Endothelial cell of umbilical vein (primary cell): ENCODE measurements at regions not wholly inside any gene's neighbourhood (a gene's known extent, or its start where the extent isn't known, plus 50 kb on each side); places are given as distances from the start of the nearest gene placed in this dataset.

Experiments used
- BruUV-seq: library from RNA; stranded (reverse); fragments of 400-500 nt; replicated peaks from 2 replicates; lab custom pipeline; 2021; lab: Mats Ljungman, UMichigan
- CTCF ChIA-PET: fragments of 300-600, 350-600 bp; sonication (Branson Sonifier 250); formaldehyde crosslinking; loops from one replicate; lab custom pipeline; 2021; ENCODE audit warnings: antibody characterized with exemption, inconsistent platforms; lab: Charles Lee
- POLR2A ChIA-PET: fragments of 300-600, 350-600 bp; sonication (Branson Sonifier 250); formaldehyde crosslinking; loops from one replicate; lab custom pipeline; 2021; ENCODE audit warnings: antibody characterized with exemption, inconsistent platforms; lab: Charles Lee
- DNase-seq: peaks from one replicate; pipeline ENCODE4 v3.0.0-alpha.2; 2011; ENCODE audit warnings: low read depth, low spot score
- FAIRE-seq: peaks from 2 replicates; lab custom pipeline; 2011; peaks lifted over from hg19 to GRCh38; lab: Jason Lieb, UNC
- H2AFZ ChIP-seq: 2 replicates; pipeline ENCODE4 v1.6.0; 2012; ENCODE audit warnings: low read depth, low read length, control low read depth, inconsistent platforms
- H3K27ac ChIP-seq: 2 replicates; pipeline ENCODE4 v1.5.1; 2011; ENCODE audit warnings: low read depth, mild to moderate bottlenecking, control low read depth, low read length, moderate library complexity; ENCODE audit not compliant: insufficient read depth
- H3K27me3 ChIP-seq, 2 experiments: 2 replicates each; pipeline versions ENCODE4 v1.6.0 to v1.6.1; 2011; ENCODE audit warnings: low read length in 2 of 2, mixed read lengths in 1 of 2; ENCODE audit not compliant: control insufficient read depth in 2 of 2, insufficient read depth in 2 of 2
- H3K36me3 ChIP-seq, 2 experiments: 2 replicates in 1 of 2; 3 replicates in 1 of 2; pipeline ENCODE4 v1.5.1; 2011; ENCODE audit warnings: low read length in 2 of 2, mild to moderate bottlenecking in 1 of 2, moderate library complexity in 1 of 2; ENCODE audit not compliant: control insufficient read depth in 2 of 2, insufficient read depth in 2 of 2; ENCODE audit errors: extremely low read depth in 1 of 2
- H3K4me1 ChIP-seq: 3 replicates; pipeline ENCODE4 v1.5.1; 2011; ENCODE audit warnings: mild to moderate bottlenecking, low read length; ENCODE audit not compliant: control insufficient read depth, insufficient read depth; ENCODE audit errors: extremely low read depth
- H3K4me2 ChIP-seq: 2 replicates; pipeline ENCODE4 v1.6.1; 2011; ENCODE audit warnings: low read length, control low read depth, mixed read lengths; ENCODE audit not compliant: insufficient read depth
- H3K4me3 ChIP-seq, 3 experiments: fragments of 200-600 bp in 1 of 3; sonication (generic), shearing (Covaris generic) in 1 of 3; replicated peaks in 1 of 3; 2 replicates each; pipeline ENCODE4 v1.5.1; 2011 to 2016; ENCODE audit warnings: control low read depth in 3 of 3, low read length in 3 of 3, mild to moderate bottlenecking in 2 of 3, inconsistent platforms in 1 of 3, low read depth in 1 of 3, moderate library complexity in 1 of 3; ENCODE audit not compliant: insufficient read depth in 1 of 3
- H3K79me2 ChIP-seq: 2 replicates; pipeline ENCODE4 v1.6.0; 2012; ENCODE audit warnings: low read length, inconsistent platforms; ENCODE audit not compliant: control insufficient read depth, insufficient read depth
- H3K9ac ChIP-seq: replicated peaks from 2 replicates; pipeline ENCODE3; 2011; ENCODE audit warnings: low read length, control low read depth; ENCODE audit not compliant: insufficient read depth; ENCODE audit errors: extremely low read depth
- H3K9me1 ChIP-seq: replicated peaks from 3 replicates; pipeline ENCODE4 v1.6.0; 2011; ENCODE audit warnings: mild to moderate bottlenecking, low read length; ENCODE audit not compliant: control insufficient read depth, insufficient read depth; ENCODE audit errors: extremely low read depth
- H3K9me3 ChIP-seq: replicated peaks from 2 replicates; pipeline ENCODE4 v1.5.1; 2012; ENCODE audit warnings: low read length, inconsistent platforms; ENCODE audit not compliant: control insufficient read depth, insufficient read depth
- H4K20me1 ChIP-seq: replicated peaks from 2 replicates; pipeline ENCODE3; 2011; ENCODE audit warnings: mild to moderate bottlenecking, low read length; ENCODE audit not compliant: control insufficient read depth, insufficient read depth; ENCODE audit errors: extremely low read depth
- EZH2 ChIP-seq: IDR thresholded peaks from 2 replicates; pipeline ENCODE4 v1.6.1; 2012; ENCODE audit warnings: borderline replicate concordance, low read depth, mild to moderate bottlenecking, moderate library complexity, low read length, inconsistent platforms; ENCODE audit not compliant: severe bottlenecking
- FOS ChIP-seq: IDR thresholded peaks from 2 replicates; pipeline ENCODE4 v1.6.1; 2011; ENCODE audit warnings: mild to moderate bottlenecking, low read length, moderate library complexity, borderline replicate concordance; ENCODE audit not compliant: insufficient read depth
- GATA2 ChIP-seq: IDR thresholded peaks from 2 replicates; pipeline ENCODE4 v1.7.0; 2011; ENCODE audit warnings: low read depth, mild to moderate bottlenecking, moderate library complexity, mixed read lengths, low read length; ENCODE audit not compliant: insufficient read length, insufficient read depth
- JUN ChIP-seq: IDR thresholded peaks from 2 replicates; pipeline ENCODE4 v1.6.1; 2011; ENCODE audit warnings: borderline replicate concordance, low read depth; ENCODE audit not compliant: insufficient read length, insufficient read depth
- MYC ChIP-seq: IDR thresholded peaks from one replicate; pipeline ENCODE4 v1.6.1; 2011; ENCODE audit warnings: mild to moderate bottlenecking, low read depth, low read length
- POLR2A ChIP-seq: IDR thresholded peaks from 2 replicates; pipeline ENCODE4 v1.6.1; 2012; ENCODE audit warnings: low read depth, mild to moderate bottlenecking, control low read depth, low read length
- POLR2AphosphoS5 ChIP-seq: IDR thresholded peaks from 2 replicates; pipeline ENCODE4 v1.6.1; 2012; ENCODE audit warnings: low read depth, mild to moderate bottlenecking, control low read depth, low read length, moderate library complexity; ENCODE audit not compliant: insufficient read depth
- dilution Hi-C: fragments of 300-500 bp; cut with MboI; formaldehyde crosslinking; loops from one replicate; pipeline ENCODE4 v1.15.0; 2019; ENCODE audit warnings: low sequenced_read_pairs; ENCODE audit not compliant: extremely low pct_ligation_motif_present
- intact Hi-C: fragments of 100-400 bp; cut with micrococcal nuclease; formaldehyde crosslinking; loops from one replicate; pipeline ENCODE4 v1.10.0; 2022
- TF ChIP-seq, protein P1 (sequence below), 2 donors: IDR thresholded peaks; 1 replicate in 1 of 2; 2 replicates in 1 of 2; pipeline ENCODE4 v1.5.1; 2011; ENCODE audit warnings: low read length in 2 of 2, mild to moderate bottlenecking in 2 of 2, moderate library complexity in 2 of 2, control low read depth in 1 of 2, inconsistent platforms in 1 of 2, low read depth in 1 of 2; ENCODE audit not compliant: insufficient read depth in 1 of 2; ENCODE audit errors: extremely low read depth in 1 of 2
- TF ChIP-seq, protein P2 (sequence below): IDR thresholded peaks from 2 replicates; pipeline ENCODE4 v1.6.1; 2011; ENCODE audit not compliant: insufficient read depth, insufficient read length

- DNase-seq (no peak), FAIRE-seq (no peak)
- TF ChIP-seq EZH2 (no peak), POLR2A (no peak), JUN (no peak), MYC (no peak), GATA2 (no peak), FOS (no peak), POLR2AphosphoS5 (no peak)
- TF ChIP-seq, protein P1, sequence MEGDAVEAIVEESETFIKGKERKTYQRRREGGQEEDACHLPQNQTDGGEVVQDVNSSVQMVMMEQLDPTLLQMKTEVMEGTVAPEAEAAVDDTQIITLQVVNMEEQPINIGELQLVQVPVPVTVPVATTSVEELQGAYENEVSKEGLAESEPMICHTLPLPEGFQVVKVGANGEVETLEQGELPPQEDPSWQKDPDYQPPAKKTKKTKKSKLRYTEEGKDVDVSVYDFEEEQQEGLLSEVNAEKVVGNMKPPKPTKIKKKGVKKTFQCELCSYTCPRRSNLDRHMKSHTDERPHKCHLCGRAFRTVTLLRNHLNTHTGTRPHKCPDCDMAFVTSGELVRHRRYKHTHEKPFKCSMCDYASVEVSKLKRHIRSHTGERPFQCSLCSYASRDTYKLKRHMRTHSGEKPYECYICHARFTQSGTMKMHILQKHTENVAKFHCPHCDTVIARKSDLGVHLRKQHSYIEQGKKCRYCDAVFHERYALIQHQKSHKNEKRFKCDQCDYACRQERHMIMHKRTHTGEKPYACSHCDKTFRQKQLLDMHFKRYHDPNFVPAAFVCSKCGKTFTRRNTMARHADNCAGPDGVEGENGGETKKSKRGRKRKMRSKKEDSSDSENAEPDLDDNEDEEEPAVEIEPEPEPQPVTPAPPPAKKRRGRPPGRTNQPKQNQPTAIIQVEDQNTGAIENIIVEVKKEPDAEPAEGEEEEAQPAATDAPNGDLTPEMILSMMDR (IDR thresholded peaks at IDR 0.05; ENCODE audit: extremely low read depth in 1 of 2, insufficient read depth in 1 of 2, low read depth in 1 of 2, low read length in 2 of 2) = no peak
- TF ChIP-seq, protein P2, sequence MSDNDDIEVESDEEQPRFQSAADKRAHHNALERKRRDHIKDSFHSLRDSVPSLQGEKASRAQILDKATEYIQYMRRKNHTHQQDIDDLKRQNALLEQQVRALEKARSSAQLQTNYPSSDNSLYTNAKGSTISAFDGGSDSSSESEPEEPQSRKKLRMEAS = no peak
- dilution Hi-C loops (no loop called here), intact Hi-C loops (no loop called here)
- no peaks in the 10 kb centered on the region for H3K27me3 ChIP-seq
- H4K20me1 ChIP-seq = no peaks in the 10 kb centered on the region
- no peak overlapping the region for H3K4me3 ChIP-seq
- ChIA-PET CTCF (interaction anchor here (1.0 to 1.1 kb wide), 2 partner anchors 10 to 17 kb away, joined by 3 read pairs; no protein-coding TSS in a partner anchor), POLR2A (no interaction called here)
- no TSS peak for BruUV-seq
- no peak overlapping the region for H3K27ac ChIP-seq
- no peaks in the 10 kb centered on the region for H3K36me3 ChIP-seq
- no peaks in the 10 kb centered on the region for H3K4me1 ChIP-seq
- H3K9me3 ChIP-seq = no peaks in the 10 kb centered on the region
- no peak overlapping the region for H3K9ac ChIP-seq
- H3K4me2 ChIP-seq = no peak overlapping the region
- no peaks in the 10 kb centered on the region for H3K79me2 ChIP-seq
- no peaks in the 10 kb centered on the region for H3K9me1 ChIP-seq
- no peak overlapping the region for H2AFZ ChIP-seq
These were observed 1016.6 kb downstream of the PLOD2 start for GRCh38 chr3:145144361-145144760.
